ENCODE measurements at regions not wholly inside any gene's neighbourhood (a gene's known extent, or its start where the extent isn't known, plus 50 kb on each side); places are given as distances from the start of the nearest gene placed in this dataset.

- TF ChIP-seq GATA2 (IDR thresholded peaks at IDR 0.05; ENCODE audit: low read depth, low read length) (no peak), GATA3 (IDR thresholded peaks at IDR 0.05; ENCODE audit: low read depth, low read length) (no peak)
Observed at GRCh38 chr3:104168386-104168785, 1198.3 kb upstream of the ALCAM start.
